Lower lobe of right lung (tissue), 2 donors: ENCODE measurements at regions not wholly inside any gene's neighbourhood (a gene's known extent, or its start where the extent isn't known, plus 50 kb on each side); places are given as distances from the start of the nearest gene placed in this dataset.

Source experiments
- ATAC-seq, 2 donors: fragments of 200-7000 bp; cut with Tn5 transposase; one replicate each; pipeline ENCODE4 v1.9.1; 2020 to 2022; ENCODE audit warnings: mild to moderate bottlenecking in 2 of 2, moderate library complexity in 2 of 2
- DNase-seq: peaks from one replicate; pipeline ENCODE4 v3.0.0-alpha.2; 2020
- H3K27ac ChIP-seq: fragments of 200-600 bp; one replicate; pipeline ENCODE4 v1.8.0; 2022
- H3K27me3 ChIP-seq: fragments of 200-600 bp; one replicate; pipeline ENCODE4 v1.8.0; 2022; ENCODE audit warnings: low read depth
- H3K36me3 ChIP-seq: fragments of 200-600 bp; one replicate; pipeline ENCODE4 v1.8.0; 2022; ENCODE audit warnings: mild to moderate bottlenecking
- H3K4me1 ChIP-seq: fragments of 200-600 bp; one replicate; pipeline ENCODE4 v1.8.0; 2022
- H3K4me3 ChIP-seq: fragments of 200-600 bp; one replicate; pipeline ENCODE4 v1.8.0; 2022; ENCODE audit warnings: mild to moderate bottlenecking
- H3K9me3 ChIP-seq: fragments of 200-600 bp; one replicate; pipeline ENCODE4 v1.8.0; 2022
- intact Hi-C: fragments of 100-400 bp; cut with DNase I; formaldehyde crosslinking; loops from one replicate; pipeline ENCODE4 v1.11.0; 2022
- TF ChIP-seq, protein P1 (sequence below): fragments of 200-600 bp; IDR thresholded peaks from one replicate; pipeline ENCODE4 v1.8.0; 2022; ENCODE audit warnings: antibody characterized with exemption, mild to moderate bottlenecking
- donor health status: DM: no; HTN: yes; CAD: no; lungs with severe emphysema.

DNA sequence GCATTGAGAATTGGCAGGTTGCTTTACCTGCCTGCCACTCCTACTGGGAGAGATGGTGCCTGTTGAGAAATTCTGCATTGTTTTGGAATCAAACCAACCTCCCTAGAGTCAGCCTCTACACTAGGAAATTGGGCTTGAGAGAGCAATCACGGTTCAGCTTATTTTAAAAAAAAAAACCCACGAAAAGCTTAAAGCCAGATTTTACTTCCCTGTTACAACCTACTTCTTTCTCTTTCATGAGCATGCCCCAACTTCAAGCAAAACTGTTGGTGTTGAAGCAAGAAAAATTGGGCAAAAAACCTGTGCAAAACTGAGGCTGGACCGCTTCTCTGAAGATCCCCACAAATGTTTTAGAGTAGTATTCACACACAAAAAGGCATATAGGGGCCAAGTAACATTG is 134.6 kb upstream of the ZEB2 start:
- Histone ChIP-seq H3K9me3 (no peaks in the 10 kb centered on the region), H3K4me1 (no peaks in the 10 kb centered on the region), H3K36me3 (no peaks in the 10 kb centered on the region), H3K4me3 (no peak overlapping the region), H3K27ac (no peak overlapping the region), H3K27me3 (no peaks in the 10 kb centered on the region)
- ATAC-seq (no peak), DNase-seq (no peak)
- intact Hi-C loops: no loop called here
- TF ChIP-seq, protein P1, sequence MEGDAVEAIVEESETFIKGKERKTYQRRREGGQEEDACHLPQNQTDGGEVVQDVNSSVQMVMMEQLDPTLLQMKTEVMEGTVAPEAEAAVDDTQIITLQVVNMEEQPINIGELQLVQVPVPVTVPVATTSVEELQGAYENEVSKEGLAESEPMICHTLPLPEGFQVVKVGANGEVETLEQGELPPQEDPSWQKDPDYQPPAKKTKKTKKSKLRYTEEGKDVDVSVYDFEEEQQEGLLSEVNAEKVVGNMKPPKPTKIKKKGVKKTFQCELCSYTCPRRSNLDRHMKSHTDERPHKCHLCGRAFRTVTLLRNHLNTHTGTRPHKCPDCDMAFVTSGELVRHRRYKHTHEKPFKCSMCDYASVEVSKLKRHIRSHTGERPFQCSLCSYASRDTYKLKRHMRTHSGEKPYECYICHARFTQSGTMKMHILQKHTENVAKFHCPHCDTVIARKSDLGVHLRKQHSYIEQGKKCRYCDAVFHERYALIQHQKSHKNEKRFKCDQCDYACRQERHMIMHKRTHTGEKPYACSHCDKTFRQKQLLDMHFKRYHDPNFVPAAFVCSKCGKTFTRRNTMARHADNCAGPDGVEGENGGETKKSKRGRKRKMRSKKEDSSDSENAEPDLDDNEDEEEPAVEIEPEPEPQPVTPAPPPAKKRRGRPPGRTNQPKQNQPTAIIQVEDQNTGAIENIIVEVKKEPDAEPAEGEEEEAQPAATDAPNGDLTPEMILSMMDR: no peak

DNA sequence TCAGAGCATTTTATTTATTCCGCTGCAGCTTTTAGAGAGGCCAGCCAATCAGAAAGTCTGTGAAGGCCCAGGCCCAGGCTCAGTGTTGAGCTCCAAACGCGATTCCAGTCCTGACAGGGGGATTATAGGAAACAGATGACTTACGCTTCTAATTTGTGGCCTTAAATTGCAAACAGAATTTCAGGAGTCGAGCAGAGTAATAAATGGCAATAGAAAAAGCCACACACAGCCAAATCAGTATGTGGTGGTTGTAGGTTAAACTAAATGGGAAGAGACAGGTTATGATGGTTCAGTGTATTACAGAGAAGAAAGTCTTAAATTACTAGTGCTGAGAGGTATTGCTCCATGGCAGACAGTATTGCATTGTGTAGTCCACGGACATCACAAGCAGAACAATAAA is 131.0 kb upstream of the ZEB2 start:
- H3K27ac ChIP-seq: no peak overlapping the region
- ATAC-seq (no peak), DNase-seq (no peak)
- no peaks in the 10 kb centered on the region for H3K9me3 ChIP-seq
- H3K4me1 ChIP-seq: no peaks in the 10 kb centered on the region
- no peak overlapping the region for H3K4me3 ChIP-seq
- intact Hi-C loops: no loop called here
- H3K36me3 ChIP-seq: no peaks in the 10 kb centered on the region
- TF ChIP-seq, protein P1: no peak
- no peaks in the 10 kb centered on the region for H3K27me3 ChIP-seq

DNA sequence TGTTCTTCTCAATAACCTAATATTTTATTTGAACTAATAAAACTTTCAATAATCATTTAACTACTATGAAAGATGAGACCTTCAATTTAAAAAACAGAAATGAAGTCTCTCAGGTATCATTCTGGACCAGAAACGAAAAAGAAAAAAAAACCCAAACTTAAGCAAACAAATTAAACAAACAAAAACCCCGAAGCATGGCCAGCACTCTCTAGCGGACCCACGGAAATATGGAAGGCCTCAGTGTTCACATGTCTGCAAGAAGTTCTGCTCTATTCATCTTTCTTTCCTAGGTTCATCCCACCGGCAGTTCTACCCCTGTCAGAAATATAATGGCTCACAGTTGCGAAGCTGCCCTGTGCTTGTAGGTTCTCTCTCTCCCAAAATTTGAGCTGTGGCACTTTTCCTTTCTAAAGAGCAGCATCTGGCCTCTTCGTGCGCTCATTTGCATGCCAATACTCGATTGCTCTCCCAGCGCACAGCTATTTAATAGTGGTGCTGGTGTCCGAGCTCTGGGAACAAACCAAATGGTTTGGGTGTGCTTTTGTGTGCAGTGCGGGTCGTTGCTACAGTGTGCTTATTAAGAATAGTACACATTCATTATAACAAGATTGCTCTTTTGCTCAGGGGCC is 129.0 kb upstream of the ZEB2 start:
- H3K4me1 ChIP-seq: no peaks in the 10 kb centered on the region
- intact Hi-C loops: no loop called here
- H3K27me3 ChIP-seq: no peaks in the 10 kb centered on the region

DNA sequence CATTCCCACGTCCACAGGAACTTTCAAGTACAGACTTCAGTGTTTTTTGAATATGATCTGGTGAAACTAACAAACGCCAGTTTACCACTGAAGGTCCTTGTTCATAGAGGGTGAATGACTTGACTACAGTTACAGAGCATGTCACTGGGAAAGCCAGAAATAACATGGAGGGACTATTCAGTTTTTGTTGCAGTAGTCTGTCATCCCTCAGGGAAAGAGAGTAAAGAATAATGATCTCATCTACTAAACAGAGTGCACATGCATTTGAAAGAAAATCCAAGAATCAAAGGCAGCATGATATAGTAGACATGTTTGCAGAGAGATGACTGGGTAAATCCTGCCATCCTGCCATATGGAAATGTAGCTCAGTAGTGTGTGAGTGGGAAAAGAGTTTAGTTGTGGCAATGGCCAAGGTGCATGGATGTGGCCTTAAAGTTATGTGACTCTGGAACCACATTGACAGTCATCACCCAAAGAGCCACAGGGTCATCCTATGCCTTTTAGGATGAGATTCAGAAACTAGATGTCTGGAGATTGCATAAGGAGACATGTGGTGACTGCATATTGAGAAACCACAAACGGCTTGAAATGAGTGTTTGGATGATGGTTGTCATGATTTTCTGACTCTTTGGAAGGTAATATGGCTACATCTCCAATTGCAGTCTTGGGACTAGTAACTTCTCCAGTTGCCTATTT is 125.3 kb upstream of the ZEB2 start:
- Histone ChIP-seq H3K27me3 (no peaks in the 10 kb centered on the region), H3K4me3 (no peak overlapping the region), H3K27ac (no peak overlapping the region), H3K4me1 (no peaks in the 10 kb centered on the region), H3K36me3 (no peaks in the 10 kb centered on the region), H3K9me3 (no peaks in the 10 kb centered on the region)
- intact Hi-C loops: no loop called here
- TF ChIP-seq, protein P1: no peak
- ATAC-seq (peak; percentile 19 to 51), DNase-seq (no peak)

More for the DNA sequence above, 129.0 kb upstream of the ZEB2 start:
- no peaks in the 10 kb centered on the region for H3K9me3 ChIP-seq
- ATAC-seq (no peak), DNase-seq (no peak)
- H3K27ac ChIP-seq: no peak overlapping the region
- TF ChIP-seq, protein P1: no peak
- H3K4me3 ChIP-seq: no peak overlapping the region
- no peaks in the 10 kb centered on the region for H3K36me3 ChIP-seq

DNA sequence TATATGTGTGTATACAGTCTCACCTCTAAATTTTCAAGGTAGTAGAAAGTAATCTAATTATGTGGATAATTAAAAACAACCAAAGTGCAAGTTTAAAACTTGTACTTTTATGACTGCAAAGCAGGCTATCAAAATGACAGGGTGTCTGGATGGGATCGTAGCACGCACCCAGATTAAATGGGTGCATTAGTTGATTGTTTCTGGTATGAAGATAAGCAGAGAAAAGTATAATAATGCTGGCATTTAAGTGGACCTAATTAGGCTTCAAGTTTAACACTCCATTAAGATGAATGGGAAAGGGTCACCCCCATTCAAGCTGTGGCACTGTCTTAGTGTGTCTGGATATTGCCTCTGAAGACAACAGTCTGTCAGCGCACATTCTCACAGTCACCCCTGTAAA is 124.6 kb upstream of the ZEB2 start:
- Histone ChIP-seq H3K9me3 (no peaks in the 10 kb centered on the region), H3K27ac (no peak overlapping the region), H3K4me1 (no peaks in the 10 kb centered on the region), H3K4me3 (no peak overlapping the region), H3K36me3 (no peaks in the 10 kb centered on the region), H3K27me3 (no peaks in the 10 kb centered on the region)
- DNase-seq: no peak
- TF ChIP-seq, protein P1: no peak
- no peak for ATAC-seq
- intact Hi-C loops: no loop called here
